Lung (tissue), 11 donors: ENCODE measurements at regions not wholly inside any gene's neighbourhood (a gene's known extent, or its start where the extent isn't known, plus 50 kb on each side); places are given as distances from the start of the nearest gene placed in this dataset.
"Not testable (repeated sequence)": the region's sequence is repeated elsewhere in the genome, so short reads cannot be mapped to it uniquely, and the experiment has no call there.

Experiments
- ATAC-seq: fragments of 200-7000 bp; cut with Tn5 transposase; one replicate; pipeline ENCODE4 v1.9.1; 2020; ENCODE audit warnings: moderate number of reproducible peaks; ENCODE audit not compliant: insufficient read depth, low FRiP score
- DNase-seq, 3 donors: peaks; one replicate each; pipeline ENCODE4 v3.0.0-alpha.2; 2013 to 2017
- H3K27ac ChIP-seq, 2 donors: one replicate each; pipeline ENCODE4 v1.5.1; 2013; ENCODE audit warnings: mild to moderate bottlenecking in 2 of 2, moderate library complexity in 2 of 2, control low read depth in 1 of 2, inconsistent platforms in 1 of 2, low read depth in 1 of 2, low read length in 1 of 2
- H3K27me3 ChIP-seq, 3 donors: one replicate each; pipeline ENCODE4 v1.5.1; 2013; ENCODE audit warnings: low read length in 2 of 3; ENCODE audit not compliant: control insufficient read depth in 3 of 3, insufficient read depth in 3 of 3
- H3K36me3 ChIP-seq, 4 donors: one replicate each; pipeline ENCODE4 v1.5.1; 2013; ENCODE audit warnings: low read length in 4 of 4, mild to moderate bottlenecking in 1 of 4, moderate library complexity in 1 of 4; ENCODE audit not compliant: control insufficient read depth in 4 of 4, insufficient read depth in 4 of 4
- H3K4me1 ChIP-seq, 5 donors: one replicate each; pipeline ENCODE4 v1.5.1; 2013; ENCODE audit warnings: low read length in 5 of 5, mild to moderate bottlenecking in 2 of 5, moderate library complexity in 1 of 5; ENCODE audit not compliant: control insufficient read depth in 5 of 5, insufficient read depth in 5 of 5
- H3K4me3 ChIP-seq: one replicate; pipeline ENCODE4 v1.5.1; 2013; ENCODE audit warnings: mild to moderate bottlenecking, control low read depth, moderate library complexity
- H3K9ac ChIP-seq, 2 donors: one replicate each; pipeline ENCODE4 v1.5.1; 2013; ENCODE audit warnings: low read length in 2 of 2, control low read depth in 1 of 2; ENCODE audit not compliant: insufficient read depth in 1 of 2
- H3K9me3 ChIP-seq, 4 donors: one replicate each; pipeline ENCODE4 v1.5.1; 2013; ENCODE audit warnings: low read length in 3 of 4, mild to moderate bottlenecking in 1 of 4, moderate library complexity in 1 of 4; ENCODE audit not compliant: control insufficient read depth in 4 of 4, insufficient read depth in 3 of 4
- CTCF ChIP-seq: IDR thresholded peaks from 2 replicates; pipeline ENCODE4 v1.5.1; 2012; ENCODE audit warnings: mild to moderate bottlenecking; ENCODE audit errors: control extremely low read depth, extremely low read depth
- WGBS, 2 donors: extraction: QIAGEN DNeasy Blood & Tissue Kit; methylation state at CpG; one replicate each; pipeline ENCODE4 v1.1.7; 2013; 5-methylcytosine and 5-hydroxymethylcytosine counted together
- donor health status: control.
- donor health status: control.
- donor health status: Bipolar disorder and iron deficiency.
- donor health status: healthy.
- donor health status: DM: yes; HTN: yes; CAD: no.

- H3K9ac ChIP-seq = no peak overlapping the region
- no peaks in the 10 kb centered on the region for H3K4me1 ChIP-seq
- no peaks in the 10 kb centered on the region for H3K36me3 ChIP-seq
- DNase-seq = no peak
- TF ChIP-seq CTCF = no peak
- WGBS, 2 donors = 89% methylated on average over 8 of the region's 8 CpGs
- H3K9me3 ChIP-seq = peaks cover 0 to 2% (median 0%) of the 10 kb centered on the region in 4 donors
- no peak for ATAC-seq
- no peak overlapping the region for H3K27ac ChIP-seq
- H3K27me3 ChIP-seq = no peaks in the 10 kb centered on the region
- H3K4me3 ChIP-seq = no peak overlapping the region
Observed at GRCh38 chr16:88128556-88128955, 177.3 kb downstream of the BANP start.

- not testable (repeated sequence) for H3K4me3 ChIP-seq, H3K36me3 ChIP-seq, DNase-seq, H3K4me1 ChIP-seq, H3K27me3 ChIP-seq, ATAC-seq, H3K27ac ChIP-seq, H3K9me3 ChIP-seq, H3K9ac ChIP-seq
- WGBS, 2 donors = 80 to 89% methylated on average over 13 of the region's 13 CpGs
Observed at GRCh38 chr16:88129133-88129532, 177.9 kb downstream of the BANP start.

- ATAC-seq (no peak), DNase-seq (no peak)
Observed at GRCh38 chr16:88130016-88130415, 178.8 kb downstream of the BANP start.

GRCh38 chr16:88130681-88131080 lies 179.4 kb downstream of the BANP start:
- Histone ChIP-seq H3K9ac (no peak overlapping the region), H3K27me3 (no peaks in the 10 kb centered on the region), H3K4me1 (peaks cover 0 to 3% (median 0%) of the 10 kb centered on the region in 5 donors), H3K4me3 (no peak overlapping the region), H3K36me3 (no peaks in the 10 kb centered on the region), H3K27ac (no peak overlapping the region), H3K9me3 (peaks cover 0 to 2% (median 0%) of the 10 kb centered on the region in 4 donors)
- ATAC-seq = no peak
- no peak for DNase-seq
- no peak for TF ChIP-seq CTCF
- 91% methylated on average over 34 to 36 of the region's 36 CpGs for WGBS, 2 donors

More at GRCh38 chr16:88130016-88130415, 178.8 kb downstream of the BANP start:
- no peak for TF ChIP-seq CTCF
- Histone ChIP-seq H3K4me1 (peaks cover 0 to 3% (median 0%) of the 10 kb centered on the region in 5 donors), H3K27ac (no peak overlapping the region), H3K9me3 (peaks cover 0 to 2% (median 0%) of the 10 kb centered on the region in 4 donors), H3K27me3 (no peaks in the 10 kb centered on the region), H3K9ac (no peak overlapping the region), H3K4me3 (no peak overlapping the region), H3K36me3 (no peaks in the 10 kb centered on the region)
- 89% methylated on average over 22 of the region's 22 CpGs for WGBS, 2 donors
